ENCODE measurements at regions not wholly inside any gene's neighbourhood (a gene's known extent, or its start where the extent isn't known, plus 50 kb on each side); places are given as distances from the start of the nearest gene placed in this dataset.

DNA sequence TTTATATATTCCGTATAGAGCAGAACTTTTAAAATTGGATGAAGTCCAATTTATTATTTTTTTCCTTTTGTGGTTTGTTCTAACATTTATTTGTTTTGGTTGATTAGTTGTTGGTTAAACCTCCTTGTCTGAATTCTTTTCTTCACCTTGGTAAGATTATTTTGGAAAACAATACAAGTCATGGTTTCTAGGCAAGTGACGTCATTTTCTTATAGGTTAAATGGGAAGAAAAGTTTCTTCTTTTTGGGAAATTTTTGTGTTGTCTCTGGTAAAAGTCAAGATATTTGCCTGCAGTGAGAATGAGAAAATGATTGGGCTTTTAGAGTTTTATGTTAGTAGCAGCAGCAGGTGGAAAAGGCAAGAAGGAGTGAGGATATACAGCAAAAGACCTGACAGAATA, 197.9 kb downstream of the OTOR start:
- TF ChIP-seq, protein P1, sequence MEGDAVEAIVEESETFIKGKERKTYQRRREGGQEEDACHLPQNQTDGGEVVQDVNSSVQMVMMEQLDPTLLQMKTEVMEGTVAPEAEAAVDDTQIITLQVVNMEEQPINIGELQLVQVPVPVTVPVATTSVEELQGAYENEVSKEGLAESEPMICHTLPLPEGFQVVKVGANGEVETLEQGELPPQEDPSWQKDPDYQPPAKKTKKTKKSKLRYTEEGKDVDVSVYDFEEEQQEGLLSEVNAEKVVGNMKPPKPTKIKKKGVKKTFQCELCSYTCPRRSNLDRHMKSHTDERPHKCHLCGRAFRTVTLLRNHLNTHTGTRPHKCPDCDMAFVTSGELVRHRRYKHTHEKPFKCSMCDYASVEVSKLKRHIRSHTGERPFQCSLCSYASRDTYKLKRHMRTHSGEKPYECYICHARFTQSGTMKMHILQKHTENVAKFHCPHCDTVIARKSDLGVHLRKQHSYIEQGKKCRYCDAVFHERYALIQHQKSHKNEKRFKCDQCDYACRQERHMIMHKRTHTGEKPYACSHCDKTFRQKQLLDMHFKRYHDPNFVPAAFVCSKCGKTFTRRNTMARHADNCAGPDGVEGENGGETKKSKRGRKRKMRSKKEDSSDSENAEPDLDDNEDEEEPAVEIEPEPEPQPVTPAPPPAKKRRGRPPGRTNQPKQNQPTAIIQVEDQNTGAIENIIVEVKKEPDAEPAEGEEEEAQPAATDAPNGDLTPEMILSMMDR (IDR thresholded peaks at IDR 0.05; ENCODE audit: insufficient read depth in 1 of 2, low read depth in 1 of 2, low read length in 1 of 2, severe bottlenecking in 1 of 2, unreplicated experiment in 1 of 2) = no peak
- H3K27me3 ChIP-seq (replicated peaks; ENCODE audit: control insufficient read depth, insufficient read depth, low read length) = no peaks in the 10 kb centered on the region
- no peaks in the 10 kb centered on the region for H3K9me3 Mint-ChIP-seq (ENCODE audit: unreplicated experiment)
- POLR2A ChIA-PET = no interaction called here
- no peaks in the 10 kb centered on the region for H3K9me3 ChIP-seq
- H3K4me1 ChIP-seq = no peaks in the 10 kb centered on the region
- no peak overlapping the region for H3K27ac Mint-ChIP-seq (ENCODE audit: unreplicated experiment)
- intact Hi-C loops (cut with micrococcal nuclease; ENCODE audit: unreplicated experiment) = no loop called here
- no peaks in the 10 kb centered on the region for H3K36me3 Mint-ChIP-seq (ENCODE audit: insufficient read depth, unreplicated experiment)
- CTCF ChIA-PET = no interaction called here
- DNase-seq = no peak
- no peak overlapping the region for H3K4me3 ChIP-seq (ENCODE audit: low read depth, low read length)
- no peak overlapping the region for H3K4me3 Mint-ChIP-seq (ENCODE audit: unreplicated experiment)
- no TSS peak for BruUV-seq (replicated peaks)
- no peaks in the 10 kb centered on the region for H3K4me1 Mint-ChIP-seq (ENCODE audit: low read depth, unreplicated experiment)
- H3K27me3 Mint-ChIP-seq (ENCODE audit: insufficient read depth, unreplicated experiment) = no peaks in the 10 kb centered on the region
- no peaks in the 10 kb centered on the region for H3K36me3 ChIP-seq (ENCODE audit: control insufficient read depth, insufficient read depth, low read length)

DNA sequence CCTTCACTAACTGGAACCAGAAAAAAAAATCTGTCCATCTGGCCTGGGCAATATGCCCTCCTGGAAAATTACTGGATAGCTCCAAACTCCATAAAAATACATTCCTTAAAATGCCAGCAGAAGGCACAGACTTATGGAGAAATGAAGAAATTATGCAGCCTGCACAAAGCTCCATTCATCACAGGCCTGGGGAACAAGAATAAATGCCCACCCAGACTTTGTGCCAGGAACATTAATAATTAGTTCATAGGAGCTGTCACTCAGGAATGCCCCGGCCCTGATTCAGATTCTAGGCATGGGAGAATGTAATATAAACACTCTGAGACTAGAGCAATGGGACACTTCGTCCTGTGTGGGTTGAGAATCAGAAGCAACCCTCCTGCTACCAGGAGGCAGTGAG, 199.3 kb downstream of the OTOR start:
- intact Hi-C loops (cut with micrococcal nuclease; ENCODE audit: unreplicated experiment) = no loop called here
- DNase-seq = no peak
- H3K4me3 ChIP-seq (ENCODE audit: low read depth, low read length) = no peak overlapping the region
- no peaks in the 10 kb centered on the region for H3K27me3 Mint-ChIP-seq (ENCODE audit: insufficient read depth, unreplicated experiment)
- no peaks in the 10 kb centered on the region for H3K4me1 ChIP-seq
- ChIA-PET CTCF (no interaction called here), POLR2A (no interaction called here)
- H3K36me3 ChIP-seq (ENCODE audit: control insufficient read depth, insufficient read depth, low read length) = no peaks in the 10 kb centered on the region
- TF ChIP-seq, protein P1 (IDR thresholded peaks at IDR 0.05; ENCODE audit: insufficient read depth in 1 of 2, low read depth in 1 of 2, low read length in 1 of 2, severe bottlenecking in 1 of 2, unreplicated experiment in 1 of 2) = no peak
- no peaks in the 10 kb centered on the region for H3K9me3 Mint-ChIP-seq (ENCODE audit: unreplicated experiment)
- H3K4me3 Mint-ChIP-seq (ENCODE audit: unreplicated experiment) = no peak overlapping the region
- H3K36me3 Mint-ChIP-seq (ENCODE audit: insufficient read depth, unreplicated experiment) = no peaks in the 10 kb centered on the region
- no peak overlapping the region for H3K27ac Mint-ChIP-seq (ENCODE audit: unreplicated experiment)
- no peaks in the 10 kb centered on the region for H3K9me3 ChIP-seq
- H3K27me3 ChIP-seq (replicated peaks; ENCODE audit: control insufficient read depth, insufficient read depth, low read length) = no peaks in the 10 kb centered on the region
- BruUV-seq (replicated peaks) = no TSS peak
- no peaks in the 10 kb centered on the region for H3K4me1 Mint-ChIP-seq (ENCODE audit: low read depth, unreplicated experiment)

DNA sequence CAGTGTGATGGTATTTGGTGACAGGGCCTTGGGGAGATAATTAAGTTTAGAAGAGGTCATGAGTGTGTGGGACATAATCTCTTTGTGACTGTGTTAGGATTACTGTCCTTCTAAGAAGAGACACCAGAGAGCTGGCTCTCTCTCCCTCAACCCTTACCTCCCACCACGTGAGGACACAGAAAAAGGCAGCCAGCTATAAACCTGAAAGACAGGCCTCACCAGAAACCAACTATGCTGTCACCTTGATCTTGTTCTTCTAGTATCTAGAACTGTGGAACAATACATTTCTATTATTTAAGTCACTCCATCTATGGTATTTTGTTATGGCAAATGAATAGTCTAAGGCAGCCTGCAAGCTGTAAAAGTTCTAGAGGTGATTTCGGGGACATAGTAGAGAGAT, 203.7 kb downstream of the OTOR start:
- BruUV-seq (replicated peaks) = no TSS peak
- Histone ChIP-seq H3K9me3 (no peaks in the 10 kb centered on the region), H3K4me3 (ENCODE audit: low read depth, low read length) (no peak overlapping the region), H3K4me1 (no peaks in the 10 kb centered on the region), H3K27me3 (replicated peaks; ENCODE audit: control insufficient read depth, insufficient read depth, low read length) (no peaks in the 10 kb centered on the region), H3K36me3 (ENCODE audit: control insufficient read depth, insufficient read depth, low read length) (no peaks in the 10 kb centered on the region)
- TF ChIP-seq, protein P1 (IDR thresholded peaks at IDR 0.05; ENCODE audit: insufficient read depth in 1 of 2, low read depth in 1 of 2, low read length in 1 of 2, severe bottlenecking in 1 of 2, unreplicated experiment in 1 of 2) = no peak
- Mint-ChIP-seq H3K4me3 (ENCODE audit: unreplicated experiment) (no peak overlapping the region), H3K9me3 (ENCODE audit: unreplicated experiment) (no peaks in the 10 kb centered on the region), H3K27ac (ENCODE audit: unreplicated experiment) (no peak overlapping the region), H3K27me3 (ENCODE audit: insufficient read depth, unreplicated experiment) (no peaks in the 10 kb centered on the region), H3K36me3 (ENCODE audit: insufficient read depth, unreplicated experiment) (no peaks in the 10 kb centered on the region), H3K4me1 (ENCODE audit: low read depth, unreplicated experiment) (no peaks in the 10 kb centered on the region)
- POLR2A ChIA-PET = no interaction called here
- DNase-seq = no peak
- intact Hi-C loops (cut with micrococcal nuclease; ENCODE audit: unreplicated experiment) = no loop called here
- CTCF ChIA-PET = no interaction called here

All from Caco-2 (cell line).